PC-9 (cell line): ENCODE measurements at regions not wholly inside any gene's neighbourhood (a gene's known extent, or its start where the extent isn't known, plus 50 kb on each side); places are given as distances from the start of the nearest gene placed in this dataset.

Experiments
- EZH2 ChIP-seq: fragments of 200-600 bp; sonication (generic); IDR thresholded peaks from 2 replicates; pipeline ENCODE4 v1.8.0; 2017; ENCODE audit warnings: antibody characterized with exemption, low read depth
- TF ChIP-seq, protein P1 (sequence below): fragments of 200-600 bp; sonication (generic); conservative IDR thresholded peaks from 2 replicates; pipeline ENCODE4 v1.6.1; 2017; ENCODE audit warnings: mixed run types, antibody characterized with exemption, mild to moderate bottlenecking, moderate library complexity

DNA sequence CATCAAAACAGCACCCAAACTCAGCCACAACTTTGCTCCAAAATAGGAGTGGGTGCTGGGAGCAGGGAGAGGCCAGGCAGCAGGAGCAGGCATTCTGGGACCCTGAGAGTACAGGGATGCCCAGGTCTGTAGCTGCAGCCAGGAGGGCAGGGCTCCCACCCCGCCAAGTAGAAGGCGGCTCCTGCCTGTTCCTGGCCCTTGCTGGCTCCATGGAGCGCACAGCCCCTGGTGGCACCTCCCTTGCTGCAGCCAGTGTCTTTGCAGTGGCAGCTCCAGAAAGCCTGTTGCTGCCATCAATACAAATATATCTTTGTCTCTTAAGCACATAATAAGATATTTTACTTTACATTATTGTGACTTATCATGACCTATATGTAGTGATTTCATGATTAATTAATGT, 1096.5 kb downstream of the FSCB start:
- TF ChIP-seq, protein P1, sequence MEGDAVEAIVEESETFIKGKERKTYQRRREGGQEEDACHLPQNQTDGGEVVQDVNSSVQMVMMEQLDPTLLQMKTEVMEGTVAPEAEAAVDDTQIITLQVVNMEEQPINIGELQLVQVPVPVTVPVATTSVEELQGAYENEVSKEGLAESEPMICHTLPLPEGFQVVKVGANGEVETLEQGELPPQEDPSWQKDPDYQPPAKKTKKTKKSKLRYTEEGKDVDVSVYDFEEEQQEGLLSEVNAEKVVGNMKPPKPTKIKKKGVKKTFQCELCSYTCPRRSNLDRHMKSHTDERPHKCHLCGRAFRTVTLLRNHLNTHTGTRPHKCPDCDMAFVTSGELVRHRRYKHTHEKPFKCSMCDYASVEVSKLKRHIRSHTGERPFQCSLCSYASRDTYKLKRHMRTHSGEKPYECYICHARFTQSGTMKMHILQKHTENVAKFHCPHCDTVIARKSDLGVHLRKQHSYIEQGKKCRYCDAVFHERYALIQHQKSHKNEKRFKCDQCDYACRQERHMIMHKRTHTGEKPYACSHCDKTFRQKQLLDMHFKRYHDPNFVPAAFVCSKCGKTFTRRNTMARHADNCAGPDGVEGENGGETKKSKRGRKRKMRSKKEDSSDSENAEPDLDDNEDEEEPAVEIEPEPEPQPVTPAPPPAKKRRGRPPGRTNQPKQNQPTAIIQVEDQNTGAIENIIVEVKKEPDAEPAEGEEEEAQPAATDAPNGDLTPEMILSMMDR, result no peak
- no peak for TF ChIP-seq EZH2
